ENCODE measurements at regions not wholly inside any gene's neighbourhood (a gene's known extent, or its start where the extent isn't known, plus 50 kb on each side); places are given as distances from the start of the nearest gene placed in this dataset.
"Not testable (repeated sequence)": the region's sequence is repeated elsewhere in the genome, so short reads cannot be mapped to it uniquely, and the experiment has no call there.

DNA sequence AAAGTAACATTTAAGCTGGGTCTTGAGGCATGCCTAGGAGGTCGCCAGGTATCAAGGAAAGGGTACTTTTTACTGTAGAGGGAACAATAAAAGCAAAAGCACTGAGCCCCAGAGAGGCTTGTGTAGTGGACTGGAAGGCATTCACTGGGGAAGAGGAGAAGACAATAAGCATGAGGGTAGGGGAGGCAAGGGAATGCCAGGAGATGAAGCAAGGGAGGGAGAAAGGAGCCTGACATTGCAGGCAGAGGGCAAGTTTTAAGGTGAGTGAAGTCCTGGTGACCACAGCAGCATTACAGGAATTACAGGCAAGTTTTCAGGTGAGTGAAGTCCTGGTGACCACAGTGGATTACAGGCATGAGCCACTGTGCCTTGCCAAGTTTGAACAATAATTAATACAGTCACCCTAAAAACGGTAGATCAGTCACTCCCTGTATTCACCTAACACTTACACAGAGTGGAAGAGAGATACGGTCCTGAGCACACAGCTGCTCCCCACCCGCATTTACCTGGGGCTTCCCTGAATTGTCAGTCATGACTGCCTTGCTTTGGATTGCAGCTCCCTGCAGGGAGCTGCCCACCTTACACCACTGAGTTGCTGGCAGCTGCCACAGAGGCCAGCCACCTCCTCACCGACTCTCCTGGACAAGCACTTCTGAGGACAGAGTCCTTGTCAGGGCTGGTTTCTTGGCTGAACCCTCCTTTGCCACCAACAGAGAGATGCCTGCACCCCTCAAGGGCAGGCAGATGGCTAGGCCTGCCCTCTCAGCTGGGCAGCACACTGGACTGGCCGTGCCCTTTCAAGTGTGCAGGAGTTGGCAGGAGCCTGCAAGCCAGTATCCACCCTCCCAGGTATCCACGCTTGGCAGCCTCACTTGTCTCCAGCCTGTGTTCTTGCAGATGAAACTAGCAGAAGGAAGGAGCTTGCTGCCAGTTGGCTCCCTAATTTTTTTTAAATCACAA, 59.0 kb upstream of the KCNK12 start:
- intact Hi-C loops (cut with DNase I) = no loop called here
- DNase-seq = no peak

DNA sequence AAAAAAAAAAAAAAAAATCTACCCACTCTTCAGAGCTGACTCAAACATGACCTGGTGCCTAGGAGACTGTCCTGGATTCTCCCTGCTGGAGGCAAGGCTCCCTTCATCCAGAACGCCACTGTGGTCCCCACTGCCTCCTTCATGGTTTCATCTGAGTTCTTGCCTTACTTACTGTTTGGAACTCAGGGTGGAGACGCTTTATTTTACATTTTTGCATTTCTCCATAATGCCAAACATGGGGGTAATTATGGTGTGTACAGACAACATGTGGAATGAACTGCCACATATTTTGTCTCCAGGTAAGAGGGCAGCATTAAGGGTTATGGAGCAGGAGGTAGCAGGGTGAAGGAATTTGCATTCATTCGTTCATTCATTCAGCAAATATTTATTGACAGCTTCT, 58.1 kb upstream of the KCNK12 start:
- intact Hi-C loops (cut with DNase I) = no loop called here
- no peak for DNase-seq

DNA sequence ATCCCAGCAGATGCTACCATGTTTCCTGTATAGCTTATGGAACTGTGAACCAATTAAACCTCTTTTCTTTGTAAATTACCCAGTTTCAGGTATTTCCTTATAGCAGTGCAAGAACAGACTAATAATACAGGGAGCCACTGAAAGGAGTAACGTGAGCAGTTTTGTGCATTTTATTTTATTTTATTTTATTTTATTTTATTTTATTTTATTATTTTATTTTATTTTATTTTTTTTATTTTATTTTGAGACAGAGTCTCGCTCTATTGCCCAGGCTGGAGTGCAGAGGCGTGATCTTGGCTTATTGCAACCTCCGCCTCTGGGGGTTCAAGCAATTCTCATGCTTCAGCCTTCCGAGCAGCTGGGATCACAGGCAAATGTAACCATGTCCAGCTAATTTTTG, 55.9 kb upstream of the KCNK12 start:
- DNase-seq = no peak
- intact Hi-C loops (cut with DNase I) = no loop called here

DNA sequence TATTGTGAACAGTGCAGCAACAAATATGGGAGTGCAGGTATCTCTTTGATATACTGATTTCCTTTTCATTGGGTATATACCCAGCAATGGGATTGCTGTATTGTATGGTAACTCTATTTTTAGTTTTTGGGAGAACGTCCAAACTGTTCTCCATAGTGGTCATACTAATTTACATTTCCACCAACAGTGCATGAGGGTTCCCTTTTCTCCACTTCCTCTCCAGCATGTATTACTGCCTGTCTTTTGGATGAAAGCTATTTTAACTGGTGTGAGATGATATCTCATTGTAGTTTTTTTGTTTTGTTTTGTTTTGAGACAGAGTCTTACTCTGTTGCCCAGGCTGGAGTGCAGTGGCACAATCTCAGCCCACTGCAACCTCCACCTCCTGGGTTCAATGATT, 52.4 kb upstream of the KCNK12 start:
- DNase-seq; intact Hi-C loops (cut with DNase I): not testable (repeated sequence)

DNA sequence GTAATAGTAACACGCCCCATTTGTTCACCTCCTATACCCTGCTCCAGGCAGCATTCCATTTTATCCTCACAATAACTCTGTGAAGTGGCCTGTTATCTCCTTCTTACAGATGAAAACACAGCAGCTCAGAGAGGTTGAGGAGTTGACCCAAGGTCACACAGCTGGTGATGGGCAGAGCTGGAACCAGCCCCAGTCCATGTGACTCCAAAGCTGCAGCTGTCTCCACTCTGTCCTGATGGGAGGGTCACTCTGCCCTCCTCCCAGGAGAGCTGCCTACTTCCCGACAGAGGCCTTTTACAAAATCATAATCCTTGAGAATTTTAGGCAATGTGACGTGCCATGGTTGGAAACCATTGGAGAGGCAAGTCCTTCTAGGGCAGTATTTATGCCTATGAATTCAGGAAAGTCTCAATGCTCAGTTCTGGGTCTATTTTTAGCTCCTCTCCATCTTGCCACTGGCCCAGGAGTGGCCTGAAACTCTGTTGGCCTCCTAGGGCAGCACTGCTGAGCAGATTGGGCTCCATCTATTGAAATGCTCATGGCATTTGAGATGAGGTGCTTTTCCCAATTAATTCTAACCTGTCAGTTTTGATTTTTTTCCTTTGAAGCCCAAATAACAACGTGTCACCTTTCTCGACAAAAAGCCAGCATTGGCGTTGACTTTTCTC, 50.1 kb upstream of the KCNK12 start:
- DNase-seq = peak in 4 of 42 donors; percentile 4 to 18 (median 10)
- intact Hi-C loops (cut with DNase I) = no loop called here

Measured in head of caudate nucleus (tissue), 42 donors.